HG03159 (cell line): ENCODE measurements at regions not wholly inside any gene's neighbourhood (a gene's known extent, or its start where the extent isn't known, plus 50 kb on each side); places are given as distances from the start of the nearest gene placed in this dataset.

Experiments used
- ATAC-seq: cut with Tn5 transposase; IDR thresholded peaks from one replicate; pipeline ENCODE4 v1.9.1; 2021; ENCODE audit warnings: mild to moderate bottlenecking, moderate library complexity; ENCODE audit not compliant: unreplicated experiment

DNA sequence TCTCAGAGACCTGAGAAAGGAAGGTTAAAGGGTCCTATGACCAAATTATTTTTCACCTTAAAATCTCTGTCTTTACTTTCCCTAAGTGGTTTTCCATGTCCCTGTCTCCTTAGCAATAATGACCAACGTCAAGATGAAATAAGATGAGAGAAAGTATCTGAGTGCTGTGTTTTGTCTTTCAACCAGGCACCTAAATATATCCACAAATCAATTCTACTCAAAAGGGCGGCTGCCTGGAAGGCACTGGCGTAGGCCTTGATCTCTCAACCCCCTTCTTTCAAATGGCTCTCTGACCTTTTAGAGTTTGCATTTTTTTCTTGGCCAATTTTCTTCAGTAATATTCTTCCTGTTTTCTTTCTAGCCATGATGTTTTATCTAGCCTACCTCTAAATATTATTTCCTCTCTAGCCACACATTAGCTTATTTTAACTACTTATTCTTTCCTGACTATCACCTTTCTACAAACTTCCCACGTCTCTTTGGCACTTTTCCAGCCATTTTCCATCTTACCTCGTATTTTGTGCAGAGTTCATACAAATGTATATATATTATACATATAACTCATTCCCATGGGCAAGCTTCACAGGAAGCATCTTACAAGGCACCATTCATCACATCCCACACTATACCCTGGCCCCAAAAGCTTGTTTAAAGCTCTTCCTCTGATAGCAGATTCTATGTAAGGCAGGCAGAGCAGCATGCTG lies 204.5 kb downstream of the SNX18 start:
- ATAC-seq = no peak

DNA sequence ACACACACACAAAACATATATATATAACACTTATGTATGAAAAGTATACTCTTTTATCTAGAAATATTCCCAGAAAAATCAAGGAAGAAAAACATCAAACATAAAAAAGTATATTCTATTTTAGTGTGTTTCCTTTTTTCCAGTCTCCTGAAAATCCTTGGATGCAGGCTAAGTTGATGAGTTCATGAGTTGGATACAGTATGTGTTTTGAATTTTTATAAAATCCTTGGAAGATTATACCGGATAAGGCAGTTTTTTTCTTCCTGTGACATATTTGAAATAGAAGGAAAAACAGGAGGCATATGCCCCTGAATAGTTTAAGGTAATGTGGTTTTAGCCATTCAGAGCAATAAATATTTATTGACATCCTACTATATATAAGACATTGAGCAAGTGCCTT lies 203.6 kb downstream of the SNX18 start:
- ATAC-seq = no peak

- ATAC-seq = no peak
Observed at GRCh38 chr5:54720341-54720740, 202.8 kb downstream of the SNX18 start.

- no peak for ATAC-seq
Observed at GRCh38 chr5:54719384-54720283, 202.1 kb downstream of the SNX18 start.

- no peak for ATAC-seq
Observed at GRCh38 chr5:54718656-54719055, 201.1 kb downstream of the SNX18 start.

DNA sequence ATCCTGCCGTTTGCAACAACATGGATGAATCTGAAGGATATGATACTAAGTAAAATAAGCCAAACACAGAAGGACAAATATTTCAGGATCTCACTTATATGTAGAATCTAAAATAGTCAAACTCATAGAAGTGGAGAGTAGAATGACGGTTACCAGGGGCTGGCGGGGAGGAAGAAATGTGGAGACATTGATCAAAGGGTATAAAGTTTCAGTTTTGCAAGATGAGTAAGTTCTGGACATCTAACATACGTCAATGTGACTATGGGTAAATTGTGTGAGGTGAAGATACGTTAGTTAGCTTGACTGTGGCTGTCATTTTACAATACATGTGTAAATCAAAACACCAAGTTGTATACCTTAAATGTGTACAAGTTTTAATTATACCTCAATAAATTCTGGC lies 200.3 kb downstream of the SNX18 start:
- no peak for ATAC-seq

DNA sequence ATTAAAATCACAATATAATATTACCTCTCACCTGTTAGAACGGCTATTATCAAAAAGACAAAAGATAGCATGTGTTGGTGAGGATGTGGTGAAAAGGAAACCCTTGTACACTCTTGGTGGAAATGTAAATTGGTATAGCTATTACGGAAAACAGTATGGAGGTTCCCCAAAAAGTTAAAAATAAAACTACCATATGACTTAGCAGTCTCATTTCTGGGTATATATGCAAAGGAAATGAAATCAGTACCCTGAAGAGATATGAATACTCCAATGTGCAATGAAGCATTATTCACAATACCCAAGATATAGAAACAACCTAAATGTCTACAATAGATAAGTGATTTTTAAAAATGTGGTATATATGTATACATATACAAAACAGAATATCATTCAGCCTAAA lies 199.9 kb downstream of the SNX18 start:
- no peak for ATAC-seq

DNA sequence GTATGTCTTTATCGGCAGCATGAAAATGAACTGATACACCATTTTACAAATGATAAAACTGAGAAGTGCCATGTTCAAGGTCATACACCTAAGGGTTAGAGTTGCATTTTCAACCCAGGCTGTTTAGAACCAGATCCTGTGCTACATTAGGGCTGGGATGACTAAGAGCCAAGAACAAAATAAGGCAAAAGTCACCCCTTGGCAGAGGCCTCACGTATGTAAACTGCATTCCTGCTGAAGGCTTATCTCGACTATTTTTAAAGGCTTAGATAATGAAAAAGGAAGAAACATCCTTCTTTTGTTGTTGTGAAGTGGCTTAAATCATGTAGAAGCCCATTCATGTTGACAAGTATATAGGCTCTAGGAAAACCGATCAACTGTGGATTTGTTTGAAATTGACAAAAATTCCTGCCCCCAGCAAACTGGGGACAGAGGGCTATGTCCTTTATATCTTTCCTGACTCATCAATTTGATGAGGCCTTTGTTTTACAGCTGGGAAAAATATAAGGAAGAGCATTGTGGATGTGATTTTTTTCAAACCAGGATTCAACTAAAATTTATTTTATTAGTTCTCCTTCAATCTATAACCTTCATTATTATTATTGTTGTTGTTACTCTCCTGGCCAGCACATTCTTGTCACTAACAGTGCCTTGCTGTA lies 196.5 kb downstream of the SNX18 start:
- ATAC-seq = no peak

GRCh38 chr5:54709096-54709495 lies 191.5 kb downstream of the SNX18 start:
- no peak for ATAC-seq

DNA sequence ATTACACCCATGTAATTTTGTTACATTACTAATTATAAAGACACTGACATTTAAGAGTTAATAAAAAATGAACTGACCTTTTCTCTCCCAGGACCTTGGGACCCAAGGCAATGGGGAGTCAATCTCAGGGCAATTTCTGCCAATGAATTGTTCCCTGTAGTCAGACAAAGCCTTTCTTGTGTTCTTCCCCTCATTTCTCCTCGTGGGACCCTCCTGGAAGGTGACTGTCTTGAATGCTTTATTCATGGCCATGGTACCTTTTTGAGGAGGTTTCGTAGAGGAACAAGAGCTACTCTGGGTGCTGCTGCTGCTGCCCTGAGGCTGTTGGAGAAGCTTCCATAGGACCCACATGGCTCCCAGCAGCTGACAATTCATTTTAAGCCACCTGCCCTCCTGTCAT lies 190.3 kb downstream of the SNX18 start:
- no peak for ATAC-seq

DNA sequence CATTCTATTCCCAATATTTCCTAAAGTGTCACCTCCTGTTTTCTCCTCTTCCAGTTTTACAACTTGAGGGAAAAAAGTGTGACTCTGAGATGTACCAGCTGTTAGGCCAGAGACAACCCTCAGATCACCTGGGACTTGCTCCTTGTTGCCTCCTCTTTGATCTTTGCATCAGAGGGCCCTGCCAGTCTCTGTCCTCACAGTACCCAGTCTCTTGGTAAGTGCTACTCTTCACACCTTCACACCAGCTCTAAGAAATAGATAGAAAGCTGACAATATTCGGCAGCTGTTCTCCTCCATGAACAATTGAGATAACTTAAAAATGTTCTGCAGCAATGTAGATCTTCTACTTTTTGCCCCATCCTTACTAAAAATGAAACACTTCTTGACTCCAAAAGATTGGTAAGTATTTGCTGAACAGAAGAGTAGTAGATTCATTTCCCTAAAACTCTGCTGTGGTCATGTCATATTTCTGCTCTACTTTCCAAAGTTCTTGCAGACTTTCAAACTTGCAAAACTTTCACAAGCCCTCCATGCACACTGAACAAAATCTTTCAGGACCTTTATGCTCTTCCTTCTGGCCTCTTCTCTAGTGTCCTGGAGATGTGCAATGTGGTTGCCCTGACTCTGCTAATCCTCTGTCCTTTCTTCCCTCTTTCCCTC lies 188.6 kb downstream of the SNX18 start:
- no peak for ATAC-seq

DNA sequence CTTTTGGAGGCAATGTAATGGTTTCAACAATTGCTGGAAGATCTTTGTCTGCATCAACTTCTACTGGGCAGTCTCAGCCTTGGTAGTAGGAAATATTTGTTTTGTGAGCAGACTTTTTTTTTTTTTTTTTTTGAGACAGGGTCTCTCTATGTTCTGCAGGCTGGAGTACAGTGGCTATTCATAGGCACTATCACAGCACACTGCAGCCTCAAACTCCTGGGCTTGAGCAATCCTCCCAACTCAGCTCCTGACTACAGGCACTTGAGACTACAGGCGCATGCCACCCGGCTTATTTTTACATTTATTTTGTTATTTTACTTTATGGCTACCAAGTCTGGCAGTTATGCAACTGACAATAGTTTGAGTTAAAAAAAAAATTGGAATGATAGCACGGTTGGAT lies 187.3 kb downstream of the SNX18 start:
- ATAC-seq = no peak

DNA sequence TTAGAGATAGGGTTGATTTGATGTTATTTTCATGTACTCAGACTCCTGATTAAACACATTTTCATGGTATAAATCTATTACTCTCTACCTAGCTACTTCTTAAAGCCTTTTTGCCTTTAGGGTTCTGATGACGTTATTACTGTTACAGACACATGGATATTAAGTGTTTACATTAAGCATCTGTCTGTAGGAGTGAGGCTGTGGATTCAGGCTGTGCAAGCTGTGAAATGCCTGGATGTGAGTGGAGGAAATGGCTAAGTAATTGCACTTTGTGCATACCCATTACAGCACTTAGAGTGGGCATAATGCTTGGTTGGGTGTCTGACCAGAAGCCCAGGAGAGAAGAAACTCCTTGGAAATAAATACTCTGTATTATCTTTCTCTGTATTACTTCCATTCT lies 186.8 kb downstream of the SNX18 start:
- no peak for ATAC-seq

DNA sequence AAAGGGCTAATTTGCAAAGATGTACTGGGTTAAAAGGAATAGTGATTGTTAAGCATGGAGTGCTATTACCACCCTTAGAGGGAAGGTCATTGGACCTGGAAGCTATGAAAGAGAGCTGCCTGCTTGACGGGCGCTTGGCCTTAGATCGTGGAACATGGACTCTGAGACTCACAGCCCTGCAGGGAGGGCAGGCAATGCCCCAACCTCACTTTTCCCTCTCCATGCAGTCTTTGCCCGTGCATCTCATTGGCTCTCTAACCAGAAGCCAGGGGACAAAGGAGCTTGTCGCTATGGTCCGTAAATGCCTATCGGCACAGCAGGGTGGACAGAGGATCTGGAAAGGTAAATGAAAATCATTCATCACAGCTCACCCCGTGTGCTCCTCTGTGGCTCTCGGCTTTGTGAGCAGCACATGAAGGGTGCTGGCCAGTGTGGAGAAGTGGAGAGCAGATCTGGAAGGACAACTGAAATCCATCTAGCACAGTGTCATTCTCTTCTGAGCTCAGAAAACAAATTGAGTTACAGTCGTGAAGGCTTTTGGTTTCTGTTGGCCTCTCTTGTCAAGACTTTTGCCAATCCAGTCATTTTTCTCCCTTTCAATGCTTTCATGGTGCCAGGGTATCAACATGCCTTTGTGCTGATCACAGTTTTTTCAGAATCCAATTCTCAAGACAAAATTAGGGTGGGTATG lies 186.2 kb downstream of the SNX18 start:
- no peak for ATAC-seq

DNA sequence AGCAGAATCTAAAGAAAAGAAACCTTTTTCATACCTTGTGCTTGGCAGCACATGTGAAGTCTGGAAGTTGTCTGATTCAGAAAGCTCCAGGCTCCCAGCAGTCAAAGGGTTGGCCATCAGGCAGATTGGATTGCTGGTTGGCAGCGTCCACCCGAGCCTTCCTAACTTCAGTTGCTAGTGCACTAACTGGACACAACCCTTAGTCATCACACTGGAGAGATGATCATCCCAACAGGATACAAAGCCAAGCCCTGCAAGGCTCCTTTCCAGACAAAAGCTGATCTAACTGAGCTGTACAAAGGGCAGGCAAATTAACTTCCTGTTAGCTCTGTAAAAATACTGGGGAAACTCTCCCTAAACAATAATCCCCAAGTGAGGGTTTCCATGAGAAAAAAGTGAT lies 185.6 kb downstream of the SNX18 start:
- no peak for ATAC-seq

GRCh38 chr5:54702470-54702869 lies 184.9 kb downstream of the SNX18 start:
- no peak for ATAC-seq

DNA sequence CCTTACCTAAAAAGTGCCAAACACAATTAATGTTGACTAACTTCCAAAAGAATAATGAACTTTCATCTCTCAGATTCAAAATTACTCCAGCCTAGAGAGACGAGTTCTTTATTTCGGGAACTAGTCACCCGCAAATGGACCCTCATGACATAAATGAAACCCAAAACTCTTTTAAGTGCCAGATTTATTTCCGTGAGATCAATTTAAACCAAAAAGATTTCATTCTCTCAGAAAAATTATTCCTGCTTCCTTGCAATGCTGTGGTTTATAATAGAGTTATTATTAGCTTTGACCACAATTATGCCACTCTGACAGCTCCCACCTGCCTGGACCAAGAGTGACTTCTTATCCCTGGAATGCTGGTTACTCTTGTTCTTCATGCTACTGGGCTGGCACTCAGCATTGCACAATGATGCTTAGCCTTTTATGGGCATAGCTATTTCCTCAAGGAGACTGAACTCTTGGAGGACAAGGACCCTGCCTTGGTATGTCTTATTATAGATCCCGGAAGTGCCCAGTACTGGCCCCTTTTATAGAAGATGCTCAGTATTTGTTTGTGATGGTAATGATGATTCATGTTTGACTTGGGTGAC lies 183.5 kb downstream of the SNX18 start:
- ATAC-seq = no peak

- no peak for ATAC-seq
Observed at GRCh38 chr5:54696931-54697330, 179.4 kb downstream of the SNX18 start.

DNA sequence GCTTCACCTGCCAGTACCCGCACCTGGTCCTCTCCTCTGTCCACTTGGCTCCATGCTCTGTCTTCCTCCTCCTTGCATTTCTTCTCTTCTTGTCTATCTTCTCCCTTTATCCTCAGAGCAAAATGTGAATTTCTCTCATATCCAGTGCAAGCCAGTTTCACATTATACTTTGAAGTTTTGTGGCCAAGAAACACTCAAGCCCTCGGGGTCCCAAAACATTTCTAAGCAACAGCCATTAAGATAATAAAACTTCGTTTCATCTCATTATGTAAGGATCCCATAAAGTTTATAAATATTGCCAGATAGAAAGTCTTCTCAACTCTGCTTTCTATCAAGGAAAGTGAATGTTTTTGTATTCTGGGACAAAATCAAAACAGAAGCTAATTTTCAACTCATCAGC lies 178.8 kb downstream of the SNX18 start:
- no peak for ATAC-seq

DNA sequence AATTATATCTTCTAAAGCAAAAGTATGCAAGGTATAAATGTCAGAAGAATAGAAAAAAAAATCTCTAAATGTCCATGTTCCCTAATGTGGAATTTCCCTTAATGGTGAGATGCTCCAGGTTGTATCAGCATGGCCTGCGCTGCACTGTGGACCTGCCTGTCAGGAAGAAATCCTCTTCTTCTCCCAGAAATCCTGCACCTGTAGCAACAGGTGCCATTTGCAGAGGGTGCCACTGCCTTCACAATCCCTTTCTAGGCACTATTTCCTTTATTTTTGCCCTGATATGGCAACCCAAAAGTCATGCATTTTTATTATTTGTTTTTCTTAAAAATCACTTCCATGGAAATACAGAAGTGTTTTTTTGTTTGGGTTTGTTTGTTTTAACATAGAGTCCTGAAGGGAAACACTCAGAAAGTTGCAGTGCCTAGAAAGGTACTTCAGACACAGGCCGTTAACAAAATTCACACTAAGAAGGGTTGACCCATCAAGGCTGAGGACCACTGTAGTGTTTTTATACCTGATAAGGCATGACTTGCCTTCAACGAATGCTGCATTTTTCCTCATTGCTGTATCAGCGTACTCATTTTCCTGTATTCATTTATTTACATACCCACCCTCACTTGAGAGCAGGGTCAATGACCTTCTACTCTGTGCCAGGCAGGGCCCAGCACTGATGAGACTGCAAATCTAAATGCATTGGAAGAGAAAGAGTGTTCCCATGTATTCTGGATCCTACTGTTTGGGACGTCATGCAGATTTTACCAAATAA lies 177.8 kb downstream of the SNX18 start:
- ATAC-seq = no peak
